ENCODE measurements at regions not wholly inside any gene's neighbourhood (a gene's known extent, or its start where the extent isn't known, plus 50 kb on each side); places are given as distances from the start of the nearest gene placed in this dataset.

- no peak overlapping the region for H3K4me3 ChIP-seq (replicated peaks in 1 of 2; ENCODE audit: low read depth in 1 of 2, low read length in 2 of 2)
- no peak for DNase-seq (ENCODE audit: low read depth, low spot score)
- no peak overlapping the region for H3K9ac ChIP-seq (ENCODE audit: low read length)
Observed at GRCh38 chr7:55310287-55311025, 54.7 kb upstream of the LANCL2 start.

More at GRCh38 chr7:55310287-55311025, 54.7 kb upstream of the LANCL2 start:
- no peaks in the 10 kb centered on the region for H4K20me1 ChIP-seq (ENCODE audit: insufficient read depth)
- no peak overlapping the region for H3K4me2 ChIP-seq (ENCODE audit: low read length)
- ChIA-PET CTCF (no interaction called here), POLR2A (no interaction called here), RAD21 (ENCODE audit: low non-redundant PET in 1 of 2, low total read pairs in 2 of 2, uncharacterized antibody in 2 of 2, unreplicated experiment in 2 of 2) (no interaction called here)
- no peaks in the 10 kb centered on the region for H3K79me2 ChIP-seq (ENCODE audit: insufficient read depth, low read length)
- H3K9me2 ChIP-seq (ENCODE audit: insufficient read depth): no peaks in the 10 kb centered on the region
- BruUV-seq (replicated peaks): no TSS peak
- H3K9me3 ChIP-seq (ENCODE audit: control insufficient read depth in 1 of 2, insufficient read depth in 1 of 2, low read depth in 1 of 2, low read length in 2 of 2): no peaks in the 10 kb centered on the region
- H2AFZ ChIP-seq (ENCODE audit: low read depth, low read length, poor library complexity, severe bottlenecking): no peak overlapping the region
- H3K36me3 ChIP-seq (ENCODE audit: control insufficient read depth in 1 of 2, insufficient read depth in 2 of 2, low read length in 2 of 2): no peaks in the 10 kb centered on the region
- ATAC-seq: no peak
- TF ChIP-seq RAD21 (IDR thresholded peaks at IDR 0.05; ENCODE audit: low read depth): no peak
- no peak for TF ChIP-seq EZH2 (IDR thresholded peaks at IDR 0.05)
- no peak for TF ChIP-seq ATF3 (IDR thresholded peaks at IDR 0.05)
- no peak for TF ChIP-seq JUND (IDR thresholded peaks at IDR 0.05)
- TF ChIP-seq ZNF274 (IDR thresholded peaks at IDR 0.05; ENCODE audit: low read depth, low read length): no peak
- TF ChIP-seq, protein P1, sequence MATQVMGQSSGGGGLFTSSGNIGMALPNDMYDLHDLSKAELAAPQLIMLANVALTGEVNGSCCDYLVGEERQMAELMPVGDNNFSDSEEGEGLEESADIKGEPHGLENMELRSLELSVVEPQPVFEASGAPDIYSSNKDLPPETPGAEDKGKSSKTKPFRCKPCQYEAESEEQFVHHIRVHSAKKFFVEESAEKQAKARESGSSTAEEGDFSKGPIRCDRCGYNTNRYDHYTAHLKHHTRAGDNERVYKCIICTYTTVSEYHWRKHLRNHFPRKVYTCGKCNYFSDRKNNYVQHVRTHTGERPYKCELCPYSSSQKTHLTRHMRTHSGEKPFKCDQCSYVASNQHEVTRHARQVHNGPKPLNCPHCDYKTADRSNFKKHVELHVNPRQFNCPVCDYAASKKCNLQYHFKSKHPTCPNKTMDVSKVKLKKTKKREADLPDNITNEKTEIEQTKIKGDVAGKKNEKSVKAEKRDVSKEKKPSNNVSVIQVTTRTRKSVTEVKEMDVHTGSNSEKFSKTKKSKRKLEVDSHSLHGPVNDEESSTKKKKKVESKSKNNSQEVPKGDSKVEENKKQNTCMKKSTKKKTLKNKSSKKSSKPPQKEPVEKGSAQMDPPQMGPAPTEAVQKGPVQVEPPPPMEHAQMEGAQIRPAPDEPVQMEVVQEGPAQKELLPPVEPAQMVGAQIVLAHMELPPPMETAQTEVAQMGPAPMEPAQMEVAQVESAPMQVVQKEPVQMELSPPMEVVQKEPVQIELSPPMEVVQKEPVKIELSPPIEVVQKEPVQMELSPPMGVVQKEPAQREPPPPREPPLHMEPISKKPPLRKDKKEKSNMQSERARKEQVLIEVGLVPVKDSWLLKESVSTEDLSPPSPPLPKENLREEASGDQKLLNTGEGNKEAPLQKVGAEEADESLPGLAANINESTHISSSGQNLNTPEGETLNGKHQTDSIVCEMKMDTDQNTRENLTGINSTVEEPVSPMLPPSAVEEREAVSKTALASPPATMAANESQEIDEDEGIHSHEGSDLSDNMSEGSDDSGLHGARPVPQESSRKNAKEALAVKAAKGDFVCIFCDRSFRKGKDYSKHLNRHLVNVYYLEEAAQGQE (IDR thresholded peaks at IDR 0.05; ENCODE audit: low read depth): no peak
- TF ChIP-seq, protein P2, sequence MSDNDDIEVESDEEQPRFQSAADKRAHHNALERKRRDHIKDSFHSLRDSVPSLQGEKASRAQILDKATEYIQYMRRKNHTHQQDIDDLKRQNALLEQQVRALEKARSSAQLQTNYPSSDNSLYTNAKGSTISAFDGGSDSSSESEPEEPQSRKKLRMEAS (IDR thresholded peaks at IDR 0.05): no peak
- no peak for TF ChIP-seq ZFX (IDR thresholded peaks at IDR 0.05)
- TF ChIP-seq POLR2AphosphoS5 (IDR thresholded peaks at IDR 0.05; ENCODE audit: low read depth, low read length): no peak
- no peak for TF ChIP-seq SP1 (IDR thresholded peaks at IDR 0.05; ENCODE audit: low read depth)
- TF ChIP-seq, protein P3, sequence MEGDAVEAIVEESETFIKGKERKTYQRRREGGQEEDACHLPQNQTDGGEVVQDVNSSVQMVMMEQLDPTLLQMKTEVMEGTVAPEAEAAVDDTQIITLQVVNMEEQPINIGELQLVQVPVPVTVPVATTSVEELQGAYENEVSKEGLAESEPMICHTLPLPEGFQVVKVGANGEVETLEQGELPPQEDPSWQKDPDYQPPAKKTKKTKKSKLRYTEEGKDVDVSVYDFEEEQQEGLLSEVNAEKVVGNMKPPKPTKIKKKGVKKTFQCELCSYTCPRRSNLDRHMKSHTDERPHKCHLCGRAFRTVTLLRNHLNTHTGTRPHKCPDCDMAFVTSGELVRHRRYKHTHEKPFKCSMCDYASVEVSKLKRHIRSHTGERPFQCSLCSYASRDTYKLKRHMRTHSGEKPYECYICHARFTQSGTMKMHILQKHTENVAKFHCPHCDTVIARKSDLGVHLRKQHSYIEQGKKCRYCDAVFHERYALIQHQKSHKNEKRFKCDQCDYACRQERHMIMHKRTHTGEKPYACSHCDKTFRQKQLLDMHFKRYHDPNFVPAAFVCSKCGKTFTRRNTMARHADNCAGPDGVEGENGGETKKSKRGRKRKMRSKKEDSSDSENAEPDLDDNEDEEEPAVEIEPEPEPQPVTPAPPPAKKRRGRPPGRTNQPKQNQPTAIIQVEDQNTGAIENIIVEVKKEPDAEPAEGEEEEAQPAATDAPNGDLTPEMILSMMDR (IDR thresholded peaks at IDR 0.05 in 2 of 3, conservative IDR thresholded peaks at IDR 0.05 in 1 of 3; ENCODE audit: borderline replicate concordance in 1 of 3, insufficient read depth in 1 of 3, low read depth in 2 of 3, low read length in 2 of 3): no peak
- no peak for TF ChIP-seq EZH2phosphoT487 (IDR thresholded peaks at IDR 0.05; ENCODE audit: borderline replicate concordance)
- no peak for TF ChIP-seq EGR1 (IDR thresholded peaks at IDR 0.05; ENCODE audit: low read depth)
- no peak for TF ChIP-seq YY1 (IDR thresholded peaks at IDR 0.05; ENCODE audit: extremely low read depth, insufficient replicate concordance, low read depth, low read length)
- TF ChIP-seq, protein P4, sequence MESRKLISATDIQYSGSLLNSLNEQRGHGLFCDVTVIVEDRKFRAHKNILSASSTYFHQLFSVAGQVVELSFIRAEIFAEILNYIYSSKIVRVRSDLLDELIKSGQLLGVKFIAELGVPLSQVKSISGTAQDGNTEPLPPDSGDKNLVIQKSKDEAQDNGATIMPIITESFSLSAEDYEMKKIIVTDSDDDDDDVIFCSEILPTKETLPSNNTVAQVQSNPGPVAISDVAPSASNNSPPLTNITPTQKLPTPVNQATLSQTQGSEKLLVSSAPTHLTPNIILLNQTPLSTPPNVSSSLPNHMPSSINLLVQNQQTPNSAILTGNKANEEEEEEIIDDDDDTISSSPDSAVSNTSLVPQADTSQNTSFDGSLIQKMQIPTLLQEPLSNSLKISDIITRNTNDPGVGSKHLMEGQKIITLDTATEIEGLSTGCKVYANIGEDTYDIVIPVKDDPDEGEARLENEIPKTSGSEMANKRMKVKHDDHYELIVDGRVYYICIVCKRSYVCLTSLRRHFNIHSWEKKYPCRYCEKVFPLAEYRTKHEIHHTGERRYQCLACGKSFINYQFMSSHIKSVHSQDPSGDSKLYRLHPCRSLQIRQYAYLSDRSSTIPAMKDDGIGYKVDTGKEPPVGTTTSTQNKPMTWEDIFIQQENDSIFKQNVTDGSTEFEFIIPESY (IDR thresholded peaks at IDR 0.05; ENCODE audit: extremely low read depth, insufficient replicate concordance, low read length): no peak
- intact Hi-C loops (cut with micrococcal nuclease): no loop called here
- no peaks in the 10 kb centered on the region for H3K27me3 ChIP-seq (ENCODE audit: insufficient read depth, low read length)
- H3K27ac ChIP-seq (ENCODE audit: low read depth, low read length): no peak overlapping the region
- no peaks in the 10 kb centered on the region for H3K4me1 ChIP-seq (ENCODE audit: control insufficient read depth in 1 of 2, insufficient read depth in 2 of 2, low read length in 2 of 2)
